Tibial artery (tissue), 4 donors: ENCODE measurements at regions not wholly inside any gene's neighbourhood (a gene's known extent, or its start where the extent isn't known, plus 50 kb on each side); places are given as distances from the start of the nearest gene placed in this dataset.
A peak's percentile ranks its signal among the peaks of the same experiment; 100 is the strongest.

Experiments used
- DNase-seq, 2 donors: peaks; one replicate each; pipeline ENCODE4 v3.0.0-alpha.2; 2019
- H3K27ac ChIP-seq, 2 donors: fragments of 200-600 bp; sonication (generic) in 1 of 2; 1 replicate in 1 of 2; 2 replicates in 1 of 2; pipeline ENCODE4 v1.5.1; 2018 to 2019; ENCODE audit warnings: mild to moderate bottlenecking in 1 of 2
- H3K27me3 ChIP-seq, 2 donors: fragments of 200-600 bp; sonication (generic) in 1 of 2; one replicate each; pipeline versions ENCODE4 v1.5.1 to v1.6.0; 2016 to 2019
- H3K36me3 ChIP-seq, 3 donors: fragments of 200-600 bp; sonication (generic) in 2 of 3; one replicate each; pipeline ENCODE4 v1.5.1; 2016 to 2019; ENCODE audit warnings: mild to moderate bottlenecking in 2 of 3
- H3K4me1 ChIP-seq, 4 donors: fragments of 200-600 bp; sonication (generic) in 2 of 4; 1 replicate in 3 of 4; 2 replicates in 1 of 4; pipeline ENCODE4 v1.5.1; 2016 to 2019
- H3K4me3 ChIP-seq, 2 donors: fragments of 200-600 bp; sonication (generic) in 1 of 2; 1 replicate in 1 of 2; 2 replicates in 1 of 2; pipeline ENCODE4 v1.5.1; 2018 to 2019; ENCODE audit warnings: mild to moderate bottlenecking in 2 of 2
- H3K9me3 ChIP-seq, 3 donors: fragments of 200-600 bp; sonication (generic) in 1 of 3; one replicate each; pipeline ENCODE4 v1.5.1; 2016 to 2019
- intact Hi-C: fragments of 100-400 bp; cut with DNase I; formaldehyde crosslinking; loops from one replicate; pipeline ENCODE4 v1.15.0; 2023; ENCODE audit warnings: low total_unique reads
- TF ChIP-seq, protein P1 (sequence below), 2 experiments: fragments of 200-600 bp in 1 of 2; fragments of 450-650 bp in 1 of 2; IDR thresholded peaks; one replicate each; pipeline ENCODE4 v1.5.1; 2017 to 2019; ENCODE audit warnings: antibody characterized with exemption in 2 of 2, mild to moderate bottlenecking in 1 of 2, moderate library complexity in 1 of 2

DNA sequence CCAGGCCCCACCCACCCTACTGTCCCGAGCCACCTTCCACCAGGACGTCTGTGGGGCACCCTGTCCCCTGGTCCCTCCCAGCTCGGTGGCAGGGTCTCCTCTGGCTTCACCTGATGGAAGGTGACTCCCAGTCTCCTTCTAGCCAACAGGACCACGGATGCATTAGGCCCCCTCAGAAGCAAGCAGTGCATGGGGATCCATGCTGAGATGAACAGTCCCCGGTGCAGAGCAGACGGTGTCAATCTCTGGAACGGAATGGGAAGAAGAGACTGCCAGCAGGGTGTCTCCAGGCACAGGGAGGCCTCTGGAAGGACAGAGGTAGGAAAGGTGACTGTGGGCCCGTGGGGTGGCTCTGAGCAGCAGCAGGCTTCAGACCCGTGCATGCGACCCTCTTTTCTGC lies 65.2 kb upstream of the FZD7 start:
- H3K4me3 ChIP-seq, result no peak overlapping the region
- no peaks in the 10 kb centered on the region for H3K36me3 ChIP-seq
- peaks cover 0 to 13% (median 8%) of the 10 kb centered on the region in 4 donors for H3K4me1 ChIP-seq
- H3K27ac ChIP-seq, result no peak overlapping the region
- intact Hi-C loops, result no loop called here
- DNase-seq, result no peak
- H3K27me3 ChIP-seq, result no peaks in the 10 kb centered on the region
- H3K9me3 ChIP-seq, result no peaks in the 10 kb centered on the region
- TF ChIP-seq, protein P1, sequence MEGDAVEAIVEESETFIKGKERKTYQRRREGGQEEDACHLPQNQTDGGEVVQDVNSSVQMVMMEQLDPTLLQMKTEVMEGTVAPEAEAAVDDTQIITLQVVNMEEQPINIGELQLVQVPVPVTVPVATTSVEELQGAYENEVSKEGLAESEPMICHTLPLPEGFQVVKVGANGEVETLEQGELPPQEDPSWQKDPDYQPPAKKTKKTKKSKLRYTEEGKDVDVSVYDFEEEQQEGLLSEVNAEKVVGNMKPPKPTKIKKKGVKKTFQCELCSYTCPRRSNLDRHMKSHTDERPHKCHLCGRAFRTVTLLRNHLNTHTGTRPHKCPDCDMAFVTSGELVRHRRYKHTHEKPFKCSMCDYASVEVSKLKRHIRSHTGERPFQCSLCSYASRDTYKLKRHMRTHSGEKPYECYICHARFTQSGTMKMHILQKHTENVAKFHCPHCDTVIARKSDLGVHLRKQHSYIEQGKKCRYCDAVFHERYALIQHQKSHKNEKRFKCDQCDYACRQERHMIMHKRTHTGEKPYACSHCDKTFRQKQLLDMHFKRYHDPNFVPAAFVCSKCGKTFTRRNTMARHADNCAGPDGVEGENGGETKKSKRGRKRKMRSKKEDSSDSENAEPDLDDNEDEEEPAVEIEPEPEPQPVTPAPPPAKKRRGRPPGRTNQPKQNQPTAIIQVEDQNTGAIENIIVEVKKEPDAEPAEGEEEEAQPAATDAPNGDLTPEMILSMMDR (IDR thresholded peaks at IDR 0.05), result no peak

DNA sequence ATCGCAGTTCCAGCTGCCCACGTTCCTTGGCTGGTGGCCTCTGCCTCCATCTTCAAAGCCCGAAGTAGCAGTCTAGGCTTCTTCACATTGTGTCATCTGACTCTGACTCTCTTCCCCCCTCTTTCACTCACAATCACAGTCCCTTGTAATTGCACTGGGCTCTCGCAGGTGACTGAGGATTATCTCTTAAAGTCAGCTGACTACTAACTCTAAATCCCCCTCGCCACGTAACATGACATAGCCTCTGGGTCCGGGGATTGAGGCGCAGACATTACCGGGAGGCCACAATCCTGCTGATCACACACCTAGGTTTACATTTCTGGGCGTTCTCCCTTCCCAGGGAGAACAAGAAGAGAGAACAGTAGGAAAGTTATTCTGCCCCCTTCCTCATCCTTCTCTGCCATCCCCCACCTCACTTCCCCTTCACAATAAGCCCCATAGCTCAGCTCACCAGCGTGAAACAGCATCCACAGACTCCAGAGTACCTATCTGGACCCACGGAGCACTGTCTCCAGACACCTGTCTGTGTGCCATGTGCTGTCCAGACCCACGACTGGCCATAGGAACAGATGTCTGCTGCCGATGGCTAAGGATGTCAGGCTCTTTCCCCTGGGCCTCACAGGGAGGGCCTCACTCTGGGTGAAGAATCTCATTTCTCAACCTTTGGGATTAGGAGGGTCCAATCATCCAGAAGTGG lies 64.3 kb upstream of the FZD7 start:
- TF ChIP-seq, protein P1 (IDR thresholded peaks at IDR 0.05), result no peak
- H3K36me3 ChIP-seq, result no peaks in the 10 kb centered on the region
- H3K27me3 ChIP-seq, result no peaks in the 10 kb centered on the region
- intact Hi-C loops, result no loop called here
- no peak overlapping the region for H3K4me3 ChIP-seq
- DNase-seq, result no peak
- H3K9me3 ChIP-seq, result no peaks in the 10 kb centered on the region
- H3K27ac ChIP-seq, result no peak overlapping the region
- H3K4me1 ChIP-seq, result peaks cover 0 to 13% (median 8%) of the 10 kb centered on the region in 4 donors

DNA sequence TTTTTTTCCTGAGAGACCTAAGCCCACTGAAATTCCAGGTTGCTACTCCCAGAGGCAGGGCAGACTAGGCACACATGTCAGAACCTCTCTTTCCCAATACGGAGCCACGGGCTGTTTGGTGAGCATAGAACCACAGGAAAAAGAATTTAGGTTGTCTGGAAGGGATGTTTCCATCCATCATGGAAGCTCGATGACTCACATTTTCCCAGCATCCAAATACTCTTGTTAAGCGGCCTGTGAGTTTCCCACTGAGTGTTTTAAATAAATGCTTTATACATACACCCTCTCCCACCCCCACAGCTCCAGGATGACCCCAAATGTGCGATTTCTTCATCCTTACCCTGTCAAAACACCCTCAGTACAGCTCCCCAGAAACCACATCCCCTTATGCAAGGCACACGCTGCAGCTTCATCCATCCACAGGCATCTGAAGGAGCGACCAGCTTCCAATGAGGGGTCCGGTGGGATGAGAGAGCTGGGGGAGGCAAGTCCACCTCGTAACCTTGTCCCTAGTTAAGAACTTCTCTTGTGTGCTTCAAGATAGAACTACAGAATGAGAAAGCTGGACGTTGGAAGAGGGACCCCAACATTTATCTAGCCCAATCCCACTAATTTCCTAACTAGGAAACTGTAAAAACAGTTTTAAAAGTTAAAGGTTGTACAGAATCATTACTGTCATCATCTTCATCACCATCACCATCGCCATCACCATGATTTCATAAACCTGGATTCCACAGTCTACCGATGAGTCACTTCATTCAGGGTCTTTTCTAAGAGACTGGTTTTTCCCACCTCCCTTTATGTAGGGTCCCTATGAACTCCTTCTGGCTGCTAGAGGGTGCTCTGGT lies 63.5 kb upstream of the FZD7 start:
- H3K27me3 ChIP-seq, result no peaks in the 10 kb centered on the region
- intact Hi-C loops, result no loop called here
- TF ChIP-seq, protein P1 (IDR thresholded peaks at IDR 0.05), result no peak
- peaks cover 0 to 13% (median 8%) of the 10 kb centered on the region in 4 donors for H3K4me1 ChIP-seq
- no peak overlapping the region for H3K27ac ChIP-seq
- DNase-seq, result no peak
- no peaks in the 10 kb centered on the region for H3K9me3 ChIP-seq
- no peaks in the 10 kb centered on the region for H3K36me3 ChIP-seq
- H3K4me3 ChIP-seq, result no peak overlapping the region

DNA sequence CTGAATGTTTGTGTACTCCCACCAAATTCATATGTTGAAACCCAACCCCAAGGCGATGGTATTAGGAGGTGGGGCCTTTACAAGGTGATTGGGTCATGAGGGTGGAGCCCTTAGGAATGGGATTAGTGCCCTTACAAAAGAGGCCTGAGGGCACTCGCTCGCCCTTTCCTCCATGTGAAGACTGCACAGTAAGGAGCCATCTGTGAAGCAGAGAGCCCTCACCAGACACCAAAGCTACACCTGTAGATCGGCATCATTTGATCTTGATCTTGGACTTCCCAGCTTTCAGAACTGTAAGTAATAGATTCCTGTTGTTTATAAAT lies 62.9 kb upstream of the FZD7 start:
- Histone ChIP-seq H3K4me1 (peaks cover 0 to 13% (median 8%) of the 10 kb centered on the region in 4 donors), H3K36me3 (no peaks in the 10 kb centered on the region), H3K27ac (no peak overlapping the region), H3K4me3 (no peak overlapping the region), H3K9me3 (no peaks in the 10 kb centered on the region), H3K27me3 (no peaks in the 10 kb centered on the region)
- no peak for DNase-seq
- TF ChIP-seq, protein P1 (IDR thresholded peaks at IDR 0.05), result no peak
- intact Hi-C loops, result no loop called here

DNA sequence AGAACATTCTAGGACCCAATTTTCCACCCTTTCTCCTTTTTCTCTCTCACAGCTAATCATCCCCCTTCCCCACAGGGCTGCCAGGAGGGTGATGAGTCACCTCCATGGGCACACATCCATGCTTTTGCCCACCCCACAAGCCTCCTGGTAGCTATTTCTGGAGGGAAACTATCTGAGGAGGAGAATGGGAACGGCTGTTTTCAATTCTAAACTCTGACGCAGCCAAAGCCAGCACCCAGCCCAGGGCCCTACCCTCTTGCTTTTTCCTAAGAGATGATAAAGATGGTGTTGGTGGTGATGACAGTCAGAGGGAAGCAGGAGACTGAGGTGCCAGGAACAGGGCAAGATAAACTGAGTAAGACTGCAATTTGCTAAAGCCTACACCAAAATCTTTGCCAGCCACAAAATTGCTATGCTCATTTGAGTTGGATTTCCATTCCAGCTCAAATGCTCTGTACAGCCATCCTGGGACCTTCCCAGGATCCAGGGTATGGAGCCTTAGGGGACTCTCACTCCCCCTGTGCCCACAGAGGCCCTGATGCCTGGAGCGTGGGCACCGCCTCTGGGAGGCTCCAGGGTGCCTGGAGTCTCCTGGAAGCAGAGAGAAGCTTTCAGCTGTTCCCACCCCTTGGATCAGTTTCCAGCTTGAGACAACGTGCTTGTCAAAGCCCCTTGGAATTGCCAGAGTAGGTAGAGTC lies 62.0 kb upstream of the FZD7 start:
- intact Hi-C loops, result no loop called here
- H3K4me1 ChIP-seq, result peaks cover 0 to 13% (median 8%) of the 10 kb centered on the region in 4 donors
- no peaks in the 10 kb centered on the region for H3K27me3 ChIP-seq
- no peak for DNase-seq
- H3K27ac ChIP-seq, result peak overlapping the region in 1 of 2 donors; percentile 21
- H3K36me3 ChIP-seq, result no peaks in the 10 kb centered on the region
- TF ChIP-seq, protein P1 (IDR thresholded peaks at IDR 0.05), result no peak
- no peaks in the 10 kb centered on the region for H3K9me3 ChIP-seq
- H3K4me3 ChIP-seq, result no peak overlapping the region
